ENCODE measurements at regions not wholly inside any gene's neighbourhood (a gene's known extent, or its start where the extent isn't known, plus 50 kb on each side); places are given as distances from the start of the nearest gene placed in this dataset.

DNA sequence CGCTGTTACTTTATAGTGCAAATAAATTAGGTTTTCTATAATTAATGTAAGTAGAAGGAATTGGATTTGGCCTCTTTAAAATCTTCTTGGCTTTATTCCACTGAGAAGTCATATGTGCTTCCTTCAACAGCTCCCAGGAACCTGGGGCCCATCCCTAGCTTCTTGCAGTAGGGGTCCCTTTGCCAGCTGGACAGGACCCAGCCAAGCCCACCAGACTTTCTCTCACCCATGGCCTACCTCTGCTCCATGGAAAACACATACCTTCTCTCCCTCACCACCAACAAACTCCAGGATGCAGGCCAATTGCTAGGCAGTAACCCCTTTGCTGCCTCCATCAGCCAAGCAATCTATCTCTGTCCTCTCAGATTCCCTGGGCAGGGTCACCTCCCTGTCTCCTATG is 84.0 kb downstream of the RSL24D1 start (continued):
- TF ChIP-seq, protein P1, sequence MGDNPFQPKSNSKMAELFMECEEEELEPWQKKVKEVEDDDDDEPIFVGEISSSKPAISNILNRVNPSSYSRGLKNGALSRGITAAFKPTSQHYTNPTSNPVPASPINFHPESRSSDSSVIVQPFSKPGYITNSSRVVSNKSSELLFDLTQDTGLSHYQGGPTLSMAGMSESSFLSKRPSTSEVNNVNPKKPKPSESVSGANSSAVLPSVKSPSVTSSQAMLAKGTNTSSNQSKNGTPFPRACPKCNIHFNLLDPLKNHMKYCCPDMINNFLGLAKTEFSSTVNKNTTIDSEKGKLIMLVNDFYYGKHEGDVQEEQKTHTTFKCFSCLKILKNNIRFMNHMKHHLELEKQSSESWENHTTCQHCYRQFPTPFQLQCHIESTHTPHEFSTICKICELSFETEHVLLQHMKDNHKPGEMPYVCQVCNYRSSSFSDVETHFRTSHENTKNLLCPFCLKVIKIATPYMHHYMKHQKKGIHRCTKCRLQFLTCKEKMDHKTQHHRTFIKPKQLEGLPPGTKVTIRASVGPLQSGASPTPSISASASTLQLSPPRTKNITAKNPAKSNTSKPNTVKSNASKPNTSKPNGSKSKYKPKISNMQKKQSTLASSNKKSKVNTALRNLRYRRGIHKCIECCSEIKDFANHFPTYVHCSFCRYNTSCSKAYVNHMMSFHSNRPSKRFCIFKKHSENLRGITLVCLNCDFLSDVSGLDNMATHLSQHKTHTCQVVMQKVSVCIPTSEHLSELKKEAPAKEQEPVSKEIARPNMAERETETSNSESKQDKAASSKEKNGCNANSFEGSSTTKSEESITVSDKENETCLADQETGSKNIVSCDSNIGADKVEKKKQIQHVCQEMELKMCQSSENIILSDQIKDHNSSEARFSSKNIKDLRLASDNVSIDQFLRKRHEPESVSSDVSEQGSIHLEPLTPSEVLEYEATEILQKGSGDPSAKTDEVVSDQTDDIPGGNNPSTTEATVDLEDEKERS (CRISPR knock-in tag; IDR thresholded peaks at IDR 0.05): no peak
- no peak for TF ChIP-seq EED (CRISPR knock-in tag; IDR thresholded peaks at IDR 0.05)
- TF ChIP-seq AKAP8 (CRISPR knock-in tag; IDR thresholded peaks at IDR 0.05): no peak
- TF ChIP-seq SOX5 (CRISPR knock-in tag; IDR thresholded peaks at IDR 0.05; ENCODE audit: borderline replicate concordance): no peak

DNA sequence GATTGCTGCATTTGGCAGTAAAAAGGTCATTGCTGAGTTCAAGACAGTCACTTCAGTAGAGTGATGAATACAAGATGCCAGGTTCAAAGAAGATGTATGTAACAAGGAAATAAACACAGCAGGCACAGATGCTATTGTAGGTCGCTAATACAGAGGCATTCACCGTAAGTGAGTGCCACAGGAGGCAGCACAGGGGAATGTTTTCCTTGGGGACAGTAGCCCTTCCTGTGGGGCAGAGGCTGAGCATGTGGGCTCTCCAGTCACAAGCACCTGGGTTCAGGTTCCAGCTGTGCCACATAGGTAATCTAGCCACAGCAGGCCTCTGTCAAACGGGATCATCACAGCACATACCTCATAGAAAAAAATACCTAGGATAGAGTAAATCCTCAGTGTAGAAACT is 86.3 kb downstream of the RSL24D1 start:
- TF ChIP-seq, protein P2, sequence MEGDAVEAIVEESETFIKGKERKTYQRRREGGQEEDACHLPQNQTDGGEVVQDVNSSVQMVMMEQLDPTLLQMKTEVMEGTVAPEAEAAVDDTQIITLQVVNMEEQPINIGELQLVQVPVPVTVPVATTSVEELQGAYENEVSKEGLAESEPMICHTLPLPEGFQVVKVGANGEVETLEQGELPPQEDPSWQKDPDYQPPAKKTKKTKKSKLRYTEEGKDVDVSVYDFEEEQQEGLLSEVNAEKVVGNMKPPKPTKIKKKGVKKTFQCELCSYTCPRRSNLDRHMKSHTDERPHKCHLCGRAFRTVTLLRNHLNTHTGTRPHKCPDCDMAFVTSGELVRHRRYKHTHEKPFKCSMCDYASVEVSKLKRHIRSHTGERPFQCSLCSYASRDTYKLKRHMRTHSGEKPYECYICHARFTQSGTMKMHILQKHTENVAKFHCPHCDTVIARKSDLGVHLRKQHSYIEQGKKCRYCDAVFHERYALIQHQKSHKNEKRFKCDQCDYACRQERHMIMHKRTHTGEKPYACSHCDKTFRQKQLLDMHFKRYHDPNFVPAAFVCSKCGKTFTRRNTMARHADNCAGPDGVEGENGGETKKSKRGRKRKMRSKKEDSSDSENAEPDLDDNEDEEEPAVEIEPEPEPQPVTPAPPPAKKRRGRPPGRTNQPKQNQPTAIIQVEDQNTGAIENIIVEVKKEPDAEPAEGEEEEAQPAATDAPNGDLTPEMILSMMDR (CRISPR knock-in tag; IDR thresholded peaks at IDR 0.05): peak; percentile 20; the same call in 1 of the 2 replicates
- TF ChIP-seq ZNF782 (CRISPR knock-in tag; IDR thresholded peaks at IDR 0.05; ENCODE audit: borderline replicate concordance): no peak
- TF ChIP-seq TEAD3 (CRISPR knock-in tag; optimal IDR thresholded peaks at IDR 0.05; ENCODE audit: borderline replicate concordance): peak; percentile 23
- Histone ChIP-seq H4K20me1 (ENCODE audit: insufficient read depth, low read length) (no peaks in the 10 kb centered on the region), H3K79me2 (ENCODE audit: insufficient read depth, low read length) (no peaks in the 10 kb centered on the region), H3K4me3 (replicated peaks in 1 of 3; ENCODE audit: insufficient read depth in 1 of 3, low read depth in 2 of 3, low read length in 3 of 3) (no peak overlapping the region), H3K27me3 (ENCODE audit: control insufficient read depth in 1 of 2, insufficient read depth in 2 of 2, low read length in 2 of 2) (no peaks in the 10 kb centered on the region), H3K9ac (ENCODE audit: insufficient read depth, low read depth, low read length) (no peak overlapping the region), H3K4me2 (ENCODE audit: low read depth, low read length) (no peak overlapping the region), H2AFZ (ENCODE audit: low read length) (no peak overlapping the region), H3K27ac (ENCODE audit: extremely low read length, insufficient read depth, low read length) (no peak overlapping the region), H3K36me3 (replicated peaks in 1 of 2; ENCODE audit: control insufficient read depth in 1 of 2, insufficient read depth in 2 of 2, low read length in 2 of 2) (no peaks in the 10 kb centered on the region), H3K9me3 (ENCODE audit: low read length) (no peaks in the 10 kb centered on the region), H3K4me1 (ENCODE audit: insufficient read depth, low read length) (peaks cover 14% of the 10 kb centered on the region)
- WGBS (ENCODE audit: low lambda C conversion rate): 0% methylated on average over 3 of the region's 3 CpGs
- POLR2A ChIA-PET: no interaction called here
- no TSS peak for BruUV-seq (replicated peaks)
- CTCF ChIA-PET (ENCODE audit: low intra/inter-chr PET ratio, low total read pairs): no interaction called here
- ATAC-seq (peak; percentile 94), DNase-seq (ENCODE audit: low spot score) (peak; percentile 3), FAIRE-seq (peak; percentile 12)
- intact Hi-C loops (cut with micrococcal nuclease; ENCODE audit: unreplicated experiment): no loop called here
- in situ Hi-C loops (cut with HindIII; ENCODE audit: extremely low pct_ligation_motif_present, low pct_unique_long_range_greater_than_20kb): no loop called here

Measured in HepG2 (cell line).